K562 (cell line): ENCODE measurements at regions not wholly inside any gene's neighbourhood (a gene's known extent, or its start where the extent isn't known, plus 50 kb on each side); places are given as distances from the start of the nearest gene placed in this dataset.

Experiments
- NEUROD1 ChIP-seq: fragments of 150-350 bp; IDR thresholded peaks from 2 replicates; pipeline ENCODE4 v1.6.1; 2014; ENCODE audit warnings: borderline replicate concordance, low read length, low read depth; ENCODE audit not compliant: partially characterized antibody
- SMC3 ChIP-seq: conservative IDR thresholded peaks from 2 replicates; pipeline ENCODE4 v1.6.1; 2011; ENCODE audit warnings: low read depth, low read length, improper control_type of control experiment; ENCODE audit not compliant: insufficient read depth
- TF ChIP-seq, protein P1 (sequence below): fragments of 450-650 bp; IDR thresholded peaks from 2 replicates; pipeline ENCODE4 v1.6.1; 2016; ENCODE audit warnings: mild to moderate bottlenecking, moderate library complexity
- TF ChIP-seq, protein P2 (sequence below), 2 experiments: IDR thresholded peaks; 2 replicates each; pipeline ENCODE4 v1.6.1; 2011; ENCODE audit warnings: borderline replicate concordance in 1 of 2, control low read depth in 1 of 2, low read depth in 1 of 2, low read length in 1 of 2, mild to moderate bottlenecking in 1 of 2, mixed read lengths in 1 of 2, moderate library complexity in 1 of 2; ENCODE audit not compliant: insufficient read depth in 1 of 2, insufficient read length in 1 of 2, poor library complexity in 1 of 2, severe bottlenecking in 1 of 2; ENCODE audit errors: extremely low read depth in 1 of 2
- TF ChIP-seq, protein P3 (sequence below): fragments of 250-450 bp; sonication (Bioruptor Pico); IDR thresholded peaks from 2 replicates; pipeline ENCODE4 v1.5.1; 2021; ENCODE audit warnings: mild to moderate bottlenecking
- TF ChIP-seq, protein P4 (sequence below): fragments of 450-650 bp; IDR thresholded peaks from 2 replicates; pipeline ENCODE4 v1.6.1; 2017; ENCODE audit warnings: mild to moderate bottlenecking, moderate library complexity

DNA sequence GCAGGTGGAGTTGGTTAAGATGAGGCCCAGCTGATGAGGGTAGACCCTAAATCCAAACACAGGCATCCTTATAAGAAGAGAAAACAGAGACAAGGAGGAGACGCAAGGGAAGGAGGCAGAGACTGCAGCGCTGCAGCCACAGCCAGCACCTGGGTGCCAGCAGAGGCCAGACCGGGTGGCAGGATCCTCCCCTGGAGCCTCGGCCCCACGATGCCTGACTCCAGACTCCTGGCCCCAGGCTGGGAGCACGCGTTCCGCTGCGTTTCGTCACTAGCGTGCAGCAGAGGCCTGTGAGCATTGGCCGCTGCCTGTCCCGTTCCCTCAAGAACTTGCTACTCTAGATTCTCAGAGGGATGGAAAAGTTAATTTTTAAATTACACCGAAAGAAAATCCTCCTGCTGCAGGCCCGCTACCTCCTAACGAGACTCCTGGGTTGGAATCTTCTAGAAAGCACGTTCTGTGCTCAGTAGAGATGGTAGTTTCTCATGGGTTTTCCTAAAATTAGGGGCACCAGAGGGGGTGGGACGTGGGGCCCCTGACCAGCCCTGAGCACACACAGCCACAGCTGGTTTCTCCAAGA lies 57.7 kb upstream of the FBRSL1 start (continued):
- TF ChIP-seq, protein P1, sequence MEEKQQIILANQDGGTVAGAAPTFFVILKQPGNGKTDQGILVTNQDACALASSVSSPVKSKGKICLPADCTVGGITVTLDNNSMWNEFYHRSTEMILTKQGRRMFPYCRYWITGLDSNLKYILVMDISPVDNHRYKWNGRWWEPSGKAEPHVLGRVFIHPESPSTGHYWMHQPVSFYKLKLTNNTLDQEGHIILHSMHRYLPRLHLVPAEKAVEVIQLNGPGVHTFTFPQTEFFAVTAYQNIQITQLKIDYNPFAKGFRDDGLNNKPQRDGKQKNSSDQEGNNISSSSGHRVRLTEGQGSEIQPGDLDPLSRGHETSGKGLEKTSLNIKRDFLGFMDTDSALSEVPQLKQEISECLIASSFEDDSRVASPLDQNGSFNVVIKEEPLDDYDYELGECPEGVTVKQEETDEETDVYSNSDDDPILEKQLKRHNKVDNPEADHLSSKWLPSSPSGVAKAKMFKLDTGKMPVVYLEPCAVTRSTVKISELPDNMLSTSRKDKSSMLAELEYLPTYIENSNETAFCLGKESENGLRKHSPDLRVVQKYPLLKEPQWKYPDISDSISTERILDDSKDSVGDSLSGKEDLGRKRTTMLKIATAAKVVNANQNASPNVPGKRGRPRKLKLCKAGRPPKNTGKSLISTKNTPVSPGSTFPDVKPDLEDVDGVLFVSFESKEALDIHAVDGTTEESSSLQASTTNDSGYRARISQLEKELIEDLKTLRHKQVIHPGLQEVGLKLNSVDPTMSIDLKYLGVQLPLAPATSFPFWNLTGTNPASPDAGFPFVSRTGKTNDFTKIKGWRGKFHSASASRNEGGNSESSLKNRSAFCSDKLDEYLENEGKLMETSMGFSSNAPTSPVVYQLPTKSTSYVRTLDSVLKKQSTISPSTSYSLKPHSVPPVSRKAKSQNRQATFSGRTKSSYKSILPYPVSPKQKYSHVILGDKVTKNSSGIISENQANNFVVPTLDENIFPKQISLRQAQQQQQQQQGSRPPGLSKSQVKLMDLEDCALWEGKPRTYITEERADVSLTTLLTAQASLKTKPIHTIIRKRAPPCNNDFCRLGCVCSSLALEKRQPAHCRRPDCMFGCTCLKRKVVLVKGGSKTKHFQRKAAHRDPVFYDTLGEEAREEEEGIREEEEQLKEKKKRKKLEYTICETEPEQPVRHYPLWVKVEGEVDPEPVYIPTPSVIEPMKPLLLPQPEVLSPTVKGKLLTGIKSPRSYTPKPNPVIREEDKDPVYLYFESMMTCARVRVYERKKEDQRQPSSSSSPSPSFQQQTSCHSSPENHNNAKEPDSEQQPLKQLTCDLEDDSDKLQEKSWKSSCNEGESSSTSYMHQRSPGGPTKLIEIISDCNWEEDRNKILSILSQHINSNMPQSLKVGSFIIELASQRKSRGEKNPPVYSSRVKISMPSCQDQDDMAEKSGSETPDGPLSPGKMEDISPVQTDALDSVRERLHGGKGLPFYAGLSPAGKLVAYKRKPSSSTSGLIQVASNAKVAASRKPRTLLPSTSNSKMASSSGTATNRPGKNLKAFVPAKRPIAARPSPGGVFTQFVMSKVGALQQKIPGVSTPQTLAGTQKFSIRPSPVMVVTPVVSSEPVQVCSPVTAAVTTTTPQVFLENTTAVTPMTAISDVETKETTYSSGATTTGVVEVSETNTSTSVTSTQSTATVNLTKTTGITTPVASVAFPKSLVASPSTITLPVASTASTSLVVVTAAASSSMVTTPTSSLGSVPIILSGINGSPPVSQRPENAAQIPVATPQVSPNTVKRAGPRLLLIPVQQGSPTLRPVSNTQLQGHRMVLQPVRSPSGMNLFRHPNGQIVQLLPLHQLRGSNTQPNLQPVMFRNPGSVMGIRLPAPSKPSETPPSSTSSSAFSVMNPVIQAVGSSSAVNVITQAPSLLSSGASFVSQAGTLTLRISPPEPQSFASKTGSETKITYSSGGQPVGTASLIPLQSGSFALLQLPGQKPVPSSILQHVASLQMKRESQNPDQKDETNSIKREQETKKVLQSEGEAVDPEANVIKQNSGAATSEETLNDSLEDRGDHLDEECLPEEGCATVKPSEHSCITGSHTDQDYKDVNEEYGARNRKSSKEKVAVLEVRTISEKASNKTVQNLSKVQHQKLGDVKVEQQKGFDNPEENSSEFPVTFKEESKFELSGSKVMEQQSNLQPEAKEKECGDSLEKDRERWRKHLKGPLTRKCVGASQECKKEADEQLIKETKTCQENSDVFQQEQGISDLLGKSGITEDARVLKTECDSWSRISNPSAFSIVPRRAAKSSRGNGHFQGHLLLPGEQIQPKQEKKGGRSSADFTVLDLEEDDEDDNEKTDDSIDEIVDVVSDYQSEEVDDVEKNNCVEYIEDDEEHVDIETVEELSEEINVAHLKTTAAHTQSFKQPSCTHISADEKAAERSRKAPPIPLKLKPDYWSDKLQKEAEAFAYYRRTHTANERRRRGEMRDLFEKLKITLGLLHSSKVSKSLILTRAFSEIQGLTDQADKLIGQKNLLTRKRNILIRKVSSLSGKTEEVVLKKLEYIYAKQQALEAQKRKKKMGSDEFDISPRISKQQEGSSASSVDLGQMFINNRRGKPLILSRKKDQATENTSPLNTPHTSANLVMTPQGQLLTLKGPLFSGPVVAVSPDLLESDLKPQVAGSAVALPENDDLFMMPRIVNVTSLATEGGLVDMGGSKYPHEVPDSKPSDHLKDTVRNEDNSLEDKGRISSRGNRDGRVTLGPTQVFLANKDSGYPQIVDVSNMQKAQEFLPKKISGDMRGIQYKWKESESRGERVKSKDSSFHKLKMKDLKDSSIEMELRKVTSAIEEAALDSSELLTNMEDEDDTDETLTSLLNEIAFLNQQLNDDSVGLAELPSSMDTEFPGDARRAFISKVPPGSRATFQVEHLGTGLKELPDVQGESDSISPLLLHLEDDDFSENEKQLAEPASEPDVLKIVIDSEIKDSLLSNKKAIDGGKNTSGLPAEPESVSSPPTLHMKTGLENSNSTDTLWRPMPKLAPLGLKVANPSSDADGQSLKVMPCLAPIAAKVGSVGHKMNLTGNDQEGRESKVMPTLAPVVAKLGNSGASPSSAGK = peak; percentile 68
- TF ChIP-seq SMC3 (no peak), NEUROD1 (no peak)
- TF ChIP-seq, protein P2, sequence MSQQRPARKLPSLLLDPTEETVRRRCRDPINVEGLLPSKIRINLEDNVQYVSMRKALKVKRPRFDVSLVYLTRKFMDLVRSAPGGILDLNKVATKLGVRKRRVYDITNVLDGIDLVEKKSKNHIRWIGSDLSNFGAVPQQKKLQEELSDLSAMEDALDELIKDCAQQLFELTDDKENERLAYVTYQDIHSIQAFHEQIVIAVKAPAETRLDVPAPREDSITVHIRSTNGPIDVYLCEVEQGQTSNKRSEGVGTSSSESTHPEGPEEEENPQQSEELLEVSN (IDR thresholded peaks at IDR 0.05; ENCODE audit: borderline replicate concordance in 1 of 2, extremely low read depth in 1 of 2, insufficient read depth in 1 of 2, insufficient read length in 1 of 2, low read depth in 1 of 2, low read length in 1 of 2, poor library complexity in 1 of 2, severe bottlenecking in 1 of 2) = peak in 1 of 2 experiments; percentile 50
- TF ChIP-seq, protein P3, sequence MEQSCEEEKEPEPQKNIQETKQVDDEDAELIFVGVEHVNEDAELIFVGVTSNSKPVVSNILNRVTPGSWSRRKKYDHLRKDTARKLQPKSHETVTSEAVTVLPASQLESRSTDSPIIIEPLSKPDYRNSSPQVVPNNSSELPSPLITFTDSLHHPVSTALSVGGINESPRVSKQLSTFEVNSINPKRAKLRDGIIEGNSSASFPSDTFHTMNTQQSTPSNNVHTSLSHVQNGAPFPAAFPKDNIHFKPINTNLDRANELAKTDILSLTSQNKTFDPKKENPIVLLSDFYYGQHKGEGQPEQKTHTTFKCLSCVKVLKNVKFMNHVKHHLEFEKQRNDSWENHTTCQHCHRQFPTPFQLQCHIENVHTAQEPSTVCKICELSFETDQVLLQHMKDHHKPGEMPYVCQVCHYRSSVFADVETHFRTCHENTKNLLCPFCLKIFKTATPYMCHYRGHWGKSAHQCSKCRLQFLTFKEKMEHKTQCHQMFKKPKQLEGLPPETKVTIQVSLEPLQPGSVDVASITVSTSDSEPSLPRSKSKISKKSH (CRISPR knock-in tag) = no peak
- TF ChIP-seq, protein P4, sequence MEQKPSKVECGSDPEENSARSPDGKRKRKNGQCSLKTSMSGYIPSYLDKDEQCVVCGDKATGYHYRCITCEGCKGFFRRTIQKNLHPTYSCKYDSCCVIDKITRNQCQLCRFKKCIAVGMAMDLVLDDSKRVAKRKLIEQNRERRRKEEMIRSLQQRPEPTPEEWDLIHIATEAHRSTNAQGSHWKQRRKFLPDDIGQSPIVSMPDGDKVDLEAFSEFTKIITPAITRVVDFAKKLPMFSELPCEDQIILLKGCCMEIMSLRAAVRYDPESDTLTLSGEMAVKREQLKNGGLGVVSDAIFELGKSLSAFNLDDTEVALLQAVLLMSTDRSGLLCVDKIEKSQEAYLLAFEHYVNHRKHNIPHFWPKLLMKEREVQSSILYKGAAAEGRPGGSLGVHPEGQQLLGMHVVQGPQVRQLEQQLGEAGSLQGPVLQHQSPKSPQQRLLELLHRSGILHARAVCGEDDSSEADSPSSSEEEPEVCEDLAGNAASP = no peak
